T47D (cell line): ENCODE measurements at regions not wholly inside any gene's neighbourhood (a gene's known extent, or its start where the extent isn't known, plus 50 kb on each side); places are given as distances from the start of the nearest gene placed in this dataset.
A peak's percentile ranks its signal among the peaks of the same experiment; 100 is the strongest.

Experiments
- DNase-seq, 2 experiments: peaks; one replicate each; pipeline versions ENCODE4 v3.0.0 to v3.0.0-alpha.2; 2011 to 2012; ENCODE audit warnings: low read depth in 1 of 2, low spot score in 1 of 2
- JUND ChIP-seq: IDR thresholded peaks from 2 replicates; pipeline ENCODE4 v1.6.1; 2012; ENCODE audit warnings: low read depth
- in situ Hi-C: cut with HindIII; loops from 2 replicates; pipeline ENCODE4 v1.10.0; 2016; ENCODE audit warnings: low sequenced_read_pairs, low pct_unique_long_range_greater_than_20kb

- TF ChIP-seq JUND: no peak
- DNase-seq: no peak
- in situ Hi-C loops: no loop called here
These were observed 110.5 kb upstream of the KLF7 start for GRCh38 chr2:207276248-207276647.

GRCh38 chr2:207276858-207277257 is 111.1 kb upstream of the KLF7 start:
- TF ChIP-seq JUND: no peak
- in situ Hi-C loops: no loop called here
- no peak for DNase-seq

DNA sequence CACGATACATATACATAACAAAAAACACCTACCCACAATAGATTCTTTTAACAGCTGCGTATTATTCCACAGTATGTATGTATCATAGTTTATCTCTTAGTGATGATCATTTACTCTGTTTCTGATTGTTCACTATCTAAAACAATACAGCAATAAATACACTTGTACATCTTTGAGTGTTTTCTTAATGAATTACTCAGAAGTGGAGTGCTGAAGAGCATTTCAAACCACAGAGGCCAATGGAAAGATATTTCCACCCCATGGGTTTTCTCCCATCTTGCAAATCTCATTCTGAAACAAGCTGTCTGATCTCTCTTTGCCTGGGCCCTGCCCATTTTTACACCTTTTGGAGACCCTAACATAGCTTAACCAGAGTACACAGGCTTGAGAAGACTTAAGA is 113.8 kb upstream of the KLF7 start:
- DNase-seq: no peak
- in situ Hi-C loops: no loop called here
- TF ChIP-seq JUND: no peak

DNA sequence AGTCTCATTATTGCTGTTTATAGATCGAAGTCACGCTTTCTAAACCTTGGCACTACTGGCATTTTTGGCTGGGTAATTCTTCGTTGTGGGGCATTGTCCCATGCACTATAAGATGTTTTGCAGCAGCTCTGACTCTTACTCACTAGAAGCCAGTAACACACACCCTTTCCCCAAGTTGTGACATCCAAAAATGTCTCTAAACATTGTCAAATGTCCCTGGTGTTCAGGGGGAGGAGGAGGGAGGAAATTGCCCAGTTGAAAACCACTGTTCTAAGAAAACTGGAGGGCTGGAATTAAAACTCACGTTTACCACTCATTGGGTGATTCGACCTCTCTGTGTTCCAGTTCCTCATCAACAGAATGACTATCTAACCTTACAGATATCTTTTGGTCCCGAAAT is 115.7 kb upstream of the KLF7 start:
- TF ChIP-seq JUND: no peak
- in situ Hi-C loops: no loop called here
- no peak for DNase-seq

DNA sequence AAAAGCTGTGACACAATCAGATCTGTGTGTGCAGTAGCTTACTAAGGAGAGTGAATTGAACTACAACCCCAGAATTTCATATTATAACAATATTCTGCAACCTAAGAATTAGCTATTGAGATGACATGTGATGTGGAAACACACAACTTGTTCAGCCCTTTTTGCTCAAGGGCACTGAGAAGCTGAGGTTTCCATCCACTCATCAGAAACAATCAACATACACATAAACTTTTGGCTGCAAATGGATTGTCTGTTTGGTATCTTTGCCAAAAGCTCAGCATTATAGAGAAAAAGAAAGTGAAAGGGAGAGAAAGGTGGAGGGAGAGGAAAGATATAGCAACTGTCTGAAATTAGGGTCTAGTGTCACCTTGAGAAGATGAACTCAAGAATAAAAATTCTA is 117.2 kb upstream of the KLF7 start:
- DNase-seq: no peak
- no peak for TF ChIP-seq JUND
- in situ Hi-C loops: no loop called here

DNA sequence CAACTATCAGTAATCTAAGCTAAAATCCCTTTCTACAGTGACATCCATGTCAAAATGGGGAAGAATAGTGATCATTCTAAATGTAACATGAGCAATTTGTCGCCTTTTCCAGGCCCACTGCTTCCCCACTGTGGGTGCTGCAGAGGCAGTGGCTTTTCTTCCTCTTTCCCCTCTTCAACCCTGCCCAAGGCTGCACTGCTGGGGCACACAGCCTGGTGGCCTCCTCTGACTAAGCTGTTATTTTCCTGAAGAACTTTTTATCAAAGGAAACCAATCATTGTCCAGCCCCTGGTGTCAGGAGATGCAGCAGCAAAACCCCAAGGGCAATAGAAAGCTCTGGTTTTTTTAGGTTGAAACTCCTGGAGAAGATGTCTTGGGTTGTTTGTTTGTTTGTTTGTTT is 117.6 kb upstream of the KLF7 start:
- DNase-seq: no peak
- in situ Hi-C loops: no loop called here
- no peak for TF ChIP-seq JUND

GRCh38 chr2:207284556-207285472 is 119.1 kb upstream of the KLF7 start:
- DNase-seq: peak in 1 of 2 experiments; percentile 5
- no peak for TF ChIP-seq JUND
- in situ Hi-C loops: no loop called here

GRCh38 chr2:207285473-207285815 is 119.7 kb upstream of the KLF7 start:
- in situ Hi-C loops: no loop called here
- TF ChIP-seq JUND: no peak
- DNase-seq: peak in 1 of 2 experiments; percentile 45

GRCh38 chr2:207286106-207286505 is 120.4 kb upstream of the KLF7 start:
- in situ Hi-C loops: no loop called here
- TF ChIP-seq JUND: no peak
- no peak for DNase-seq

GRCh38 chr2:207288628-207289027 is 122.9 kb upstream of the KLF7 start:
- DNase-seq: no peak
- in situ Hi-C loops: no loop called here
- no peak for TF ChIP-seq JUND

DNA sequence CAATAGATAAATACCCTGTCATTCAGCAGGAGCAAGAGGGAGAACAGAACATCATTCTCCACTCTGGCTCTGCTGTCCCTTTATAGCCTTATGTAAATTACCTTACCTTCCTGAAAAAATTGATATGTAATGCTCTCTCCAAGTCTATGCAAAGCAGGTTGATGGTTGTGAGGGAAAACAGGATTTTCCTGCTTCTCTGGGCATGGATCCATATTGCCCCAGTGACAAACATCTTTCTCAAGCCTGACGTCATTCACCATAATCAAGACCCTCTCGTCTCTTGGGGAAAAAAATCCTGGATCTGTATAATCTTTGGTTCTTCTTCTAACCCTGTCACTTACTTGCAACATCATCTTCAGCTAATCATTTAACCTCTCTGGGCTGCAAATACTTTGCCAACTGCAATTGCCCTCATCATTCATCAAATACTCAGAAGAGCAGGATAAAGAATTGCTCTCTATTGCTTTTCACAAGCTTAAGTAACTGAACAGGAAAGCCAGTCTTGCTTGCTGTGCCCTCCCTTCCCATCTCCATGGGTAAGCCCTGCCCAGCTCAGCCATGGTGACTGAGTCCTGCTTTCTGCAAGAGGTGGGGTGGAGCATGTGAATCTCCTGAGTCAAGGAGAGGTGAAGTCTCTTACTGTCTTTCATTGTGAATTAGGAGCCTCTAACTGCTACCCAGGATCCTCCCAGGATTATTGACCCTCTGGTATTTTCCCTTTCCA is 123.7 kb upstream of the KLF7 start:
- peak in 1 of 2 experiments; percentile 44 for DNase-seq
- in situ Hi-C loops: no loop called here
- no peak for TF ChIP-seq JUND

DNA sequence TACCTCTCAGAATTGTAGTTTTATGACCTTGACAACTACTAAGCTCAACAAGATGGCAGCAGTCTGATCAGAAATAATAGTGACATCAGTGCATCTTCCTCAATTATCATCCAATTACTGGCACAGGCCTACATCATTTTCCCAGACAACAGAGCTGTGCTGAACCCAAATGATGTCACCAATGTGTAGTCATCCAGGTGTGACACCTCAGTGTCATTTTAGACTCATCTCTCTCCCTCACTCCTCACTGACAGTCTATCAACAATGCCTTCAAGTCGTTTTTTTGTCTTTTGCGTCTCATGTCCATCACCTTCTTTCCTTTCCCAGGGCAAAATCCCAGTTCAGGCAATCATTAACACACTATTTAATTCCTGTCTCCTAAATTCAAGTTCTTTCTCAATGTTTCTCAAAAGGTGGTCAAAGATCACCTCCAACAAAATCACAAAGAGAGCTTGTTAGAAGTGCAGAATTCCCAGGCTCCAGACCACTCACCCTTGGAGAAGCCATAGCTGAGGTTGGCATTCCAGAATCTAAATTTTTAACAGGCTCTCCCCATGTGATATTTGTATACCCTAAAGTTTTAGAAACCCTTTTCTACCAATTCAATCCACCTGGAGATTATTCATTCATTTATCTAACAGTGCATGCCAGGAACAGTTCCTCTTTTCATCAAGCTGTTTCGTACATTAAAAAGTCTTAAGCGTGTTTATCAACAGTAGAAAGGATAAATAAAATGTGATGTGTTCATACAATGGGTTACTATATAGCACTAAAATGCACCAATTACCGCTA is 125.3 kb upstream of the KLF7 start:
- in situ Hi-C loops: no loop called here
- no peak for TF ChIP-seq JUND
- DNase-seq: no peak
